IPS-18a (cell line): ENCODE measurements at regions not wholly inside any gene's neighbourhood (a gene's known extent, or its start where the extent isn't known, plus 50 kb on each side); places are given as distances from the start of the nearest gene placed in this dataset.

Experiments
- H3K27ac ChIP-seq: one replicate; pipeline ENCODE4 v1.5.1; 2013; ENCODE audit warnings: low read length
- H3K27me3 ChIP-seq: one replicate; pipeline ENCODE4 v1.6.1; 2013; ENCODE audit warnings: mild to moderate bottlenecking, low read length; ENCODE audit not compliant: control insufficient read depth, insufficient read depth
- H3K36me3 ChIP-seq: one replicate; pipeline ENCODE4 v1.6.1; 2013; ENCODE audit warnings: low read depth, low read length; ENCODE audit not compliant: control insufficient read depth
- H3K4me1 ChIP-seq: one replicate; pipeline ENCODE4 v1.6.1; 2013; ENCODE audit warnings: low read depth, low read length; ENCODE audit not compliant: control insufficient read depth
- H3K4me3 ChIP-seq: one replicate; pipeline ENCODE4 v1.5.1; 2013; ENCODE audit warnings: low read length
- H3K9ac ChIP-seq: one replicate; pipeline ENCODE4 v1.6.1; 2013; ENCODE audit warnings: mild to moderate bottlenecking, low read length, moderate library complexity
- H3K9me3 ChIP-seq: one replicate; pipeline ENCODE4 v1.6.1; 2013; ENCODE audit warnings: low read depth, low read length; ENCODE audit not compliant: control insufficient read depth

GRCh38 chr10:44478040-44478439 is 93.1 kb upstream of the CXCL12 start:
- H3K9me3 ChIP-seq = no peaks in the 10 kb centered on the region
- no peak overlapping the region for H3K9ac ChIP-seq
- H3K27me3 ChIP-seq = no peaks in the 10 kb centered on the region
- no peak overlapping the region for H3K4me3 ChIP-seq
- no peaks in the 10 kb centered on the region for H3K36me3 ChIP-seq
- H3K4me1 ChIP-seq = no peaks in the 10 kb centered on the region
- H3K27ac ChIP-seq = no peak overlapping the region

- Histone ChIP-seq H3K9ac (no peak overlapping the region), H3K27me3 (no peaks in the 10 kb centered on the region), H3K27ac (no peak overlapping the region), H3K9me3 (no peaks in the 10 kb centered on the region), H3K4me3 (no peak overlapping the region), H3K4me1 (no peaks in the 10 kb centered on the region), H3K36me3 (no peaks in the 10 kb centered on the region)
These were observed 94.2 kb upstream of the CXCL12 start for GRCh38 chr10:44478876-44479705.

- Histone ChIP-seq H3K27me3 (no peaks in the 10 kb centered on the region), H3K4me3 (no peak overlapping the region), H3K9me3 (no peaks in the 10 kb centered on the region), H3K36me3 (no peaks in the 10 kb centered on the region), H3K4me1 (no peaks in the 10 kb centered on the region), H3K27ac (no peak overlapping the region), H3K9ac (no peak overlapping the region)
These were observed 107.8 kb upstream of the CXCL12 start for GRCh38 chr10:44492678-44493077.

GRCh38 chr10:44498222-44498621 is 113.3 kb upstream of the CXCL12 start:
- H3K27ac ChIP-seq = no peak overlapping the region
- H3K4me3 ChIP-seq = no peak overlapping the region
- no peaks in the 10 kb centered on the region for H3K36me3 ChIP-seq
- no peaks in the 10 kb centered on the region for H3K27me3 ChIP-seq
- H3K9me3 ChIP-seq = peaks cover 5% of the 10 kb centered on the region
- H3K4me1 ChIP-seq = no peaks in the 10 kb centered on the region
- no peak overlapping the region for H3K9ac ChIP-seq

- Histone ChIP-seq H3K36me3 (no peaks in the 10 kb centered on the region), H3K9ac (no peak overlapping the region), H3K9me3 (peaks cover 5% of the 10 kb centered on the region), H3K27ac (no peak overlapping the region), H3K4me3 (no peak overlapping the region), H3K4me1 (no peaks in the 10 kb centered on the region), H3K27me3 (no peaks in the 10 kb centered on the region)
These were observed 115.6 kb upstream of the CXCL12 start for GRCh38 chr10:44500451-44500850.

GRCh38 chr10:44506386-44506785 is 121.5 kb upstream of the CXCL12 start:
- H3K4me1 ChIP-seq = no peaks in the 10 kb centered on the region

GRCh38 chr10:44510379-44511115 is 125.7 kb upstream of the CXCL12 start:
- Histone ChIP-seq H3K27ac (no peak overlapping the region), H3K36me3 (no peaks in the 10 kb centered on the region), H3K27me3 (no peaks in the 10 kb centered on the region), H3K9ac (no peak overlapping the region), H3K4me1 (no peaks in the 10 kb centered on the region), H3K4me3 (no peak overlapping the region), H3K9me3 (no peaks in the 10 kb centered on the region)

More at GRCh38 chr10:44506386-44506785, 121.5 kb upstream of the CXCL12 start:
- no peaks in the 10 kb centered on the region for H3K36me3 ChIP-seq
- no peak overlapping the region for H3K9ac ChIP-seq
- peaks cover 5% of the 10 kb centered on the region for H3K9me3 ChIP-seq
- no peak overlapping the region for H3K4me3 ChIP-seq
- H3K27me3 ChIP-seq = no peaks in the 10 kb centered on the region
- no peak overlapping the region for H3K27ac ChIP-seq

GRCh38 chr10:44511166-44511565 is 126.3 kb upstream of the CXCL12 start:
- no peaks in the 10 kb centered on the region for H3K9me3 ChIP-seq
- H3K4me3 ChIP-seq = no peak overlapping the region
- H3K36me3 ChIP-seq = no peaks in the 10 kb centered on the region
- H3K9ac ChIP-seq = no peak overlapping the region
- no peaks in the 10 kb centered on the region for H3K4me1 ChIP-seq
- H3K27me3 ChIP-seq = no peaks in the 10 kb centered on the region
- H3K27ac ChIP-seq = no peak overlapping the region

GRCh38 chr10:44511601-44512000 is 126.7 kb upstream of the CXCL12 start:
- no peaks in the 10 kb centered on the region for H3K4me1 ChIP-seq
- H3K27ac ChIP-seq = no peak overlapping the region
- H3K9ac ChIP-seq = no peak overlapping the region
- no peaks in the 10 kb centered on the region for H3K9me3 ChIP-seq
- H3K36me3 ChIP-seq = no peaks in the 10 kb centered on the region
- no peaks in the 10 kb centered on the region for H3K27me3 ChIP-seq
- H3K4me3 ChIP-seq = no peak overlapping the region

GRCh38 chr10:44512431-44513022 is 127.6 kb upstream of the CXCL12 start:
- no peaks in the 10 kb centered on the region for H3K27me3 ChIP-seq
- H3K9ac ChIP-seq = no peak overlapping the region
- H3K4me1 ChIP-seq = no peaks in the 10 kb centered on the region
- H3K27ac ChIP-seq = no peak overlapping the region
- H3K4me3 ChIP-seq = no peak overlapping the region
- no peaks in the 10 kb centered on the region for H3K36me3 ChIP-seq
- no peaks in the 10 kb centered on the region for H3K9me3 ChIP-seq

- Histone ChIP-seq H3K4me3 (no peak overlapping the region), H3K27ac (no peak overlapping the region), H3K9ac (no peak overlapping the region), H3K9me3 (no peaks in the 10 kb centered on the region), H3K36me3 (no peaks in the 10 kb centered on the region), H3K4me1 (no peaks in the 10 kb centered on the region), H3K27me3 (no peaks in the 10 kb centered on the region)
These were observed 128.7 kb upstream of the CXCL12 start for GRCh38 chr10:44513591-44513990.
